ENCODE measurements at regions not wholly inside any gene's neighbourhood (a gene's known extent, or its start where the extent isn't known, plus 50 kb on each side); places are given as distances from the start of the nearest gene placed in this dataset.

DNA sequence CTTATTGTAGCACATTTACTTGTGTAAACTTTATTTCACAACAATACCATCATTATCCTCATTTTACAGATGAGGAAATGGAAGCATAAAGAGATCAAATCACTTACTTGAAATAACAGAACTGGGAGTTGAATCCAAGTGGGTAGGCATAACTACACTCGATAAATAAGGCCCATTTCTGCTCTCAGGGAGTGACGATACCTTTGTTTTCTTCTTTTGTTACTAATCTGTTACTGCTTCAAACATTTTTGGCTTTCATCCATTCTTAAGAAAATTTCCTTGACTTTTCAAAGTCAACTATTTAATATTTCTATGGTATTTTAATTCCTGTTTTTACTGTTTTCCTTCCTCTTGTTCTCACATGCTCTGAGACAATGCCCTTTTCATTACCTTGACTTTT lies 201.6 kb downstream of the ATP23 start:
- ChIA-PET RAD21 (ENCODE audit: low non-redundant PET in 1 of 2, low total read pairs in 2 of 2, uncharacterized antibody in 2 of 2, unreplicated experiment in 2 of 2) (no interaction called here), POLR2A (no interaction called here), CTCF (no interaction called here)
- intact Hi-C loops (cut with micrococcal nuclease): no loop called here
- Histone ChIP-seq H4K20me1 (ENCODE audit: insufficient read depth) (no peaks in the 10 kb centered on the region), H3K4me3 (replicated peaks in 1 of 2; ENCODE audit: low read depth in 1 of 2, low read length in 2 of 2) (no peak overlapping the region), H3K9ac (ENCODE audit: low read length) (no peak overlapping the region), H3K4me1 (ENCODE audit: control insufficient read depth in 1 of 2, insufficient read depth in 2 of 2, low read length in 2 of 2) (no peaks in the 10 kb centered on the region), H3K4me2 (ENCODE audit: low read length) (no peak overlapping the region), H3K9me2 (ENCODE audit: insufficient read depth) (no peaks in the 10 kb centered on the region), H3K27ac (ENCODE audit: low read depth, low read length) (no peak overlapping the region), H3K36me3 (ENCODE audit: control insufficient read depth in 1 of 2, insufficient read depth in 2 of 2, low read length in 2 of 2) (no peaks in the 10 kb centered on the region), H3K9me3 (ENCODE audit: control insufficient read depth in 1 of 2, insufficient read depth in 1 of 2, low read depth in 1 of 2, low read length in 2 of 2) (no peaks in the 10 kb centered on the region), H3K27me3 (ENCODE audit: insufficient read depth, low read length) (no peaks in the 10 kb centered on the region), H3K79me2 (ENCODE audit: insufficient read depth, low read length) (no peaks in the 10 kb centered on the region), H2AFZ (ENCODE audit: low read depth, low read length, poor library complexity, severe bottlenecking) (no peak overlapping the region)
- ATAC-seq (no peak), DNase-seq (ENCODE audit: low read depth, low spot score) (no peak)
- no TSS peak for BruUV-seq (replicated peaks)
- no peak for TF ChIP-seq EZH2 (IDR thresholded peaks at IDR 0.05)

DNA sequence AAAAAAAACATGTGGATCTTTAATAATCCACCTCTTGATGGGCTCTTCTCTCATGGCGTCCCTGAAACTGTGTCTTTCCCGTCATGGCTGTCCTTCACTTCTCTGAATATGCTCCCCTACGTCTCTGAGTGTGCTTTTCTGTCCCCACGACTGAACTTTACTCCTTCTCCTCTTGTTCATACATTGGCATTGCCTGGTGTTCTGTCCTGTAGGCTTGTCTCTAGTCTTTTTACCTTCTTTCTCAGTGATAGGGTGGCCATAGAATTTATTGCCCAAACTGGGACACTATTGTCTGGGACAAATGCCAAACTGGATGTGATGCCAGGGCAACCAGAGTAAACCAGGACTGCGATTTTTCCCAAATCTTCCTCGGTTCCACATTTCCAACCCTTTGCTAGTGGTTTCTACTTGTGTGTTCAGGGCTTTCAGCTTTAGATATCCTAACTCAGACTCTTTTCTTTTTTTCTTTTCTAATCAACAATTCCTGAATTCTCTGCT lies 202.2 kb downstream of the ATP23 start:
- ATAC-seq: no peak
- no peak overlapping the region for H3K4me3 ChIP-seq (replicated peaks in 1 of 2; ENCODE audit: low read depth in 1 of 2, low read length in 2 of 2)
- CTCF ChIA-PET: no interaction called here
- no peaks in the 10 kb centered on the region for H3K79me2 ChIP-seq (ENCODE audit: insufficient read depth, low read length)
- RAD21 ChIA-PET (ENCODE audit: low non-redundant PET in 1 of 2, low total read pairs in 2 of 2, uncharacterized antibody in 2 of 2, unreplicated experiment in 2 of 2): no interaction called here
- H3K27ac ChIP-seq (ENCODE audit: low read depth, low read length): no peak overlapping the region
- no peak for DNase-seq (ENCODE audit: low read depth, low spot score)
- intact Hi-C loops (cut with micrococcal nuclease): no loop called here
- no peaks in the 10 kb centered on the region for H3K9me3 ChIP-seq (ENCODE audit: control insufficient read depth in 1 of 2, insufficient read depth in 1 of 2, low read depth in 1 of 2, low read length in 2 of 2)
- no peak overlapping the region for H2AFZ ChIP-seq (ENCODE audit: low read depth, low read length, poor library complexity, severe bottlenecking)
- no peak overlapping the region for H3K4me2 ChIP-seq (ENCODE audit: low read length)
- no peaks in the 10 kb centered on the region for H3K36me3 ChIP-seq (ENCODE audit: control insufficient read depth in 1 of 2, insufficient read depth in 2 of 2, low read length in 2 of 2)
- H3K9ac ChIP-seq (ENCODE audit: low read length): no peak overlapping the region
- H3K9me2 ChIP-seq (ENCODE audit: insufficient read depth): no peaks in the 10 kb centered on the region
- no peaks in the 10 kb centered on the region for H4K20me1 ChIP-seq (ENCODE audit: insufficient read depth)
- POLR2A ChIA-PET: no interaction called here
- no peak for TF ChIP-seq EGR1 (IDR thresholded peaks at IDR 0.05; ENCODE audit: low read depth)
- TF ChIP-seq, protein P1, sequence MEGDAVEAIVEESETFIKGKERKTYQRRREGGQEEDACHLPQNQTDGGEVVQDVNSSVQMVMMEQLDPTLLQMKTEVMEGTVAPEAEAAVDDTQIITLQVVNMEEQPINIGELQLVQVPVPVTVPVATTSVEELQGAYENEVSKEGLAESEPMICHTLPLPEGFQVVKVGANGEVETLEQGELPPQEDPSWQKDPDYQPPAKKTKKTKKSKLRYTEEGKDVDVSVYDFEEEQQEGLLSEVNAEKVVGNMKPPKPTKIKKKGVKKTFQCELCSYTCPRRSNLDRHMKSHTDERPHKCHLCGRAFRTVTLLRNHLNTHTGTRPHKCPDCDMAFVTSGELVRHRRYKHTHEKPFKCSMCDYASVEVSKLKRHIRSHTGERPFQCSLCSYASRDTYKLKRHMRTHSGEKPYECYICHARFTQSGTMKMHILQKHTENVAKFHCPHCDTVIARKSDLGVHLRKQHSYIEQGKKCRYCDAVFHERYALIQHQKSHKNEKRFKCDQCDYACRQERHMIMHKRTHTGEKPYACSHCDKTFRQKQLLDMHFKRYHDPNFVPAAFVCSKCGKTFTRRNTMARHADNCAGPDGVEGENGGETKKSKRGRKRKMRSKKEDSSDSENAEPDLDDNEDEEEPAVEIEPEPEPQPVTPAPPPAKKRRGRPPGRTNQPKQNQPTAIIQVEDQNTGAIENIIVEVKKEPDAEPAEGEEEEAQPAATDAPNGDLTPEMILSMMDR (IDR thresholded peaks at IDR 0.05 in 2 of 3, conservative IDR thresholded peaks at IDR 0.05 in 1 of 3; ENCODE audit: borderline replicate concordance in 1 of 3, insufficient read depth in 1 of 3, low read depth in 2 of 3, low read length in 2 of 3): no peak
- no peak for TF ChIP-seq ZNF274 (IDR thresholded peaks at IDR 0.05; ENCODE audit: low read depth, low read length)
- TF ChIP-seq, protein P2, sequence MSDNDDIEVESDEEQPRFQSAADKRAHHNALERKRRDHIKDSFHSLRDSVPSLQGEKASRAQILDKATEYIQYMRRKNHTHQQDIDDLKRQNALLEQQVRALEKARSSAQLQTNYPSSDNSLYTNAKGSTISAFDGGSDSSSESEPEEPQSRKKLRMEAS (IDR thresholded peaks at IDR 0.05): no peak
- no peak for TF ChIP-seq SIN3A (IDR thresholded peaks at IDR 0.05; ENCODE audit: low read depth)
- no peak for TF ChIP-seq CEBPB (IDR thresholded peaks at IDR 0.05; ENCODE audit: low read depth)
- TF ChIP-seq, protein P3, sequence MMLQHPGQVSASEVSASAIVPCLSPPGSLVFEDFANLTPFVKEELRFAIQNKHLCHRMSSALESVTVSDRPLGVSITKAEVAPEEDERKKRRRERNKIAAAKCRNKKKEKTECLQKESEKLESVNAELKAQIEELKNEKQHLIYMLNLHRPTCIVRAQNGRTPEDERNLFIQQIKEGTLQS (IDR thresholded peaks at IDR 0.05): no peak
- TF ChIP-seq EZH2phosphoT487 (IDR thresholded peaks at IDR 0.05; ENCODE audit: borderline replicate concordance): no peak
- no peak for TF ChIP-seq ELF1 (IDR thresholded peaks at IDR 0.05; ENCODE audit: borderline replicate concordance, low read depth)
- H3K27me3 ChIP-seq (ENCODE audit: insufficient read depth, low read length): no peaks in the 10 kb centered on the region
- BruUV-seq (replicated peaks): no TSS peak
- H3K4me1 ChIP-seq (ENCODE audit: control insufficient read depth in 1 of 2, insufficient read depth in 2 of 2, low read length in 2 of 2): peaks cover 0 to 3% of the 10 kb centered on the region in 2 experiments; a peak in 1 of 4 replicates
